ENCODE measurements at regions not wholly inside any gene's neighbourhood (a gene's known extent, or its start where the extent isn't known, plus 50 kb on each side); places are given as distances from the start of the nearest gene placed in this dataset.

DNA sequence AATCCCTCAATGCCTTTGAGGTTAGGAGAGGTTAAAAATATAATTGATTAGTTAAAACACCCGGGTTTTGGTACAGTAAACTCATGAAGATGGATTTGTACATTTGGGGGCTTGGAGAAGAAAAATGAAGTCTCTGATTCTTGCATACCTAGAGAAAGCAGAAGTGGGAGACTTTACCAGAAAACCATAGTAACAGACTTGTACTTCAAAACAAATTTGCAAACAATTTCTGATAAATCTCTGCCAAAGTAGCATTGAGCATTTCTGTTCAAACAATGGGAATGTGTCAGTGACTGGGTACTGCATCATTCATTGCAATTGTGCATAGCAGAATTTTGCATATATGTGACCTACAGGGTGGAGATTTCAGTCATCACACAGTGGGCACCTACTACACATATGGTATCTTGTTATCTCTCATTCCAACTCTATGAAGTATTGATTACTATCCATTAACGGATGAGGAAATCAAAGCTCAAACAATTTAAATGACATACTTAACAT, 256.9 kb downstream of the PLK2 start:
- POLR2A ChIA-PET, result no interaction called here

DNA sequence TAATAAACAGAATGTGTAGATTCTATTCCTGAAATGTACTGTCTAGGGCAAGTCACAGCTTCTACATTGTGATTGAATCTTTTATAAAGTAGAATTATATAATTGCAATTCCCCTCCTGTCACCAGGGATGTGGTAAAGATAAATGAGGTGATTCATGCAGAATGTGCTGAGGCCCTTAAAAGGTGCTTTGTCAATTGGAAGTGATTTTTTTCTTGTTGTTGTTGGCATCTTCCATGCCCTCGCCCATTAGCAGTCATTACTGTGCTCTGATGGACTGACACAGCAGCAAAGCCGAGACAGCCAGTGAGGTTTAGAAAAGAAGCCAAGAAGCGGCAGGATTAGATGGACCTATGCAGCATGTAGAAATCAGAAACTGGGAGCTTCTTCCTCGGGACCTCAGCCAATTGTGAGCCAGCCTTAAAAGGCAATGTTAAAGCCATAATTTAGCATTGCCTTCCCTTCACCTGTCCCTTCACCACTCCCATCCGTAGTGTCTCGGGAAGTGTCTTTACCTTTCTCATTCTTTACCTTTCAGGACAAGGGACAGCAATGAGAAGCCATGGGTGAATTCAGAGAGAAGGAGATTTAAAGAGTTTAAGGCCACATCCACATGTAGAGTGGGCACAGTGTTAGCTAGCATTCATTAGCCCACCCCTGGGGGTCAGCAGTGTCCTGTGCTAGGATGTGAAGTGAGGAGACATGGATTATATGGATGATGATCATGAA, 257.8 kb downstream of the PLK2 start:
- Histone ChIP-seq H3K27me3 (ENCODE audit: control insufficient read depth in 2 of 2, insufficient read depth in 2 of 2, low read length in 2 of 2) (no peaks in the 10 kb centered on the region), H3K4me1 (ENCODE audit: control insufficient read depth in 2 of 2, insufficient read depth in 2 of 2, low read length in 2 of 2) (no peaks in the 10 kb centered on the region), H3K27ac (ENCODE audit: low read depth, low read length) (no peak overlapping the region), H3K9me3 (ENCODE audit: control insufficient read depth in 2 of 3, low read length in 3 of 3) (no peaks in the 10 kb centered on the region), H3K36me3 (ENCODE audit: control insufficient read depth in 2 of 3, insufficient read depth in 3 of 3, low read length in 3 of 3) (no peaks in the 10 kb centered on the region), H3K4me3 (ENCODE audit: low read length) (no peak overlapping the region)
- H3K27ac Mint-ChIP-seq, result no peak overlapping the region
- ChIA-PET POLR2A (no interaction called here), CTCF (no interaction called here)
- ATAC-seq, result no peak
- no peak overlapping the region for H3K4me3 Mint-ChIP-seq
- no peaks in the 10 kb centered on the region for H3K36me3 Mint-ChIP-seq
- intact Hi-C loops (cut with micrococcal nuclease), result no loop called here
- no peak for DNase-seq
- no peaks in the 10 kb centered on the region for H3K4me1 Mint-ChIP-seq
- peaks cover 0 to under 1% (median 0%) of the 10 kb centered on the region in 11 donors for H3K9me3 Mint-ChIP-seq
- peaks cover 0 to 18% (median 4%) of the 10 kb centered on the region in 5 donors for H3K27me3 Mint-ChIP-seq

More for the DNA sequence above, 256.9 kb downstream of the PLK2 start:
- CTCF ChIA-PET, result no interaction called here
- Histone ChIP-seq H3K4me3 (ENCODE audit: low read length) (no peak overlapping the region), H3K27ac (ENCODE audit: low read depth, low read length) (no peak overlapping the region), H3K27me3 (ENCODE audit: control insufficient read depth in 2 of 2, insufficient read depth in 2 of 2, low read length in 2 of 2) (no peaks in the 10 kb centered on the region), H3K36me3 (ENCODE audit: control insufficient read depth in 2 of 3, insufficient read depth in 3 of 3, low read length in 3 of 3) (no peaks in the 10 kb centered on the region), H3K9me3 (ENCODE audit: control insufficient read depth in 2 of 3, low read length in 3 of 3) (no peaks in the 10 kb centered on the region), H3K4me1 (ENCODE audit: control insufficient read depth in 2 of 2, insufficient read depth in 2 of 2, low read length in 2 of 2) (no peaks in the 10 kb centered on the region)
- no peaks in the 10 kb centered on the region for H3K36me3 Mint-ChIP-seq
- intact Hi-C loops (cut with micrococcal nuclease), result no loop called here
- no peaks in the 10 kb centered on the region for H3K4me1 Mint-ChIP-seq
- peaks cover 0 to 18% (median 5%) of the 10 kb centered on the region in 5 donors for H3K27me3 Mint-ChIP-seq
- H3K9me3 Mint-ChIP-seq, result no peaks in the 10 kb centered on the region
- DNase-seq, result no peak
- no peak overlapping the region for H3K4me3 Mint-ChIP-seq
- no peak for ATAC-seq
- no peak overlapping the region for H3K27ac Mint-ChIP-seq

DNA sequence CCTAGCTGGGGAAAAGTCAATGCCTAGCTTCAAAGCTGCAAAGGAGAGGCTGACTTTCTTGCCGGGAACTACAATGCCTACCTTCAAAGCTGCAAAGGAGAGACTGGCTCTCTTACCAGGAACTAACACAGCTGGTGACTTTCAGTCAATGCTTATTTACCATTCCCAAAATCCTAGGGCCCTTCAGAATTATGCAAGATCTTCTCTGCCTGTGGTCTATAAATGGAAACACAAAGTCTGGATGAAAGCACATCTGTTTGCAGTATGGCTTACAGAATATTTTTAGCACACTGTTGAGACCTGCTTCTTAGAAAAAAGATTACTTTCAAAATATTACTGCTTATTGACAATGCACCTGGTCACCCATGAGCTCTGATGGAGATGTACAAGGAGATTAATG, 259.4 kb downstream of the PLK2 start:
- Histone ChIP-seq H3K9me3 (ENCODE audit: control insufficient read depth in 2 of 3, low read length in 3 of 3) (no peaks in the 10 kb centered on the region), H3K27ac (ENCODE audit: low read depth, low read length) (no peak overlapping the region), H3K4me1 (ENCODE audit: control insufficient read depth in 2 of 2, insufficient read depth in 2 of 2, low read length in 2 of 2) (no peaks in the 10 kb centered on the region), H3K4me3 (ENCODE audit: low read length) (no peak overlapping the region), H3K36me3 (ENCODE audit: control insufficient read depth in 2 of 3, insufficient read depth in 3 of 3, low read length in 3 of 3) (no peaks in the 10 kb centered on the region), H3K27me3 (ENCODE audit: control insufficient read depth in 2 of 2, insufficient read depth in 2 of 2, low read length in 2 of 2) (no peaks in the 10 kb centered on the region)
- peaks cover 0 to 7% (median 0%) of the 10 kb centered on the region in 11 donors for H3K9me3 Mint-ChIP-seq
- CTCF ChIA-PET, result no interaction called here
- no peak overlapping the region for H3K4me3 Mint-ChIP-seq
- intact Hi-C loops (cut with micrococcal nuclease), result no loop called here
- H3K27ac Mint-ChIP-seq, result no peak overlapping the region
- H3K36me3 Mint-ChIP-seq, result no peaks in the 10 kb centered on the region
- no peaks in the 10 kb centered on the region for H3K4me1 Mint-ChIP-seq
- POLR2A ChIA-PET, result no interaction called here
- no peak for DNase-seq
- no peak for ATAC-seq
- peaks cover 0 to 9% (median 5%) of the 10 kb centered on the region in 5 donors for H3K27me3 Mint-ChIP-seq

DNA sequence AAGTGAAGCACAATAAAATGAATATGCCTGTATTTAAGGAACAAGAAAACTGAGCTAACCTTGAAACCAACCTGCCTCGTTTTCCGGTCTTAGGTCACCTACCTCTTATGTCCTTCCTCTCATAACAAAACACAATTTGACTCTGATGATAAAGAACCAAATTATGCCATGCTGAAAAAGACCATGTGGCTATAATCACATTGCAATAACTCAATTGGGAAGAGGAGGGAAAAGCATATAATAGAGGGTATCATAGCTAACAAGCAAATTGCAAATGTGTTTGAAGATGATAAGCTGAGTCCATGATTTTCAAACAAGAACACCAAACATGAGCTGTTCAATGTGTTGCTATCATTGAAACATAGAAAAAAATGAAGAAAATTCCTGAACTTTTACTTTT, 260.8 kb downstream of the PLK2 start:
- Mint-ChIP-seq H3K4me3 (no peak overlapping the region), H3K9me3 (peaks cover 0 to 7% (median 0%) of the 10 kb centered on the region in 11 donors), H3K4me1 (no peaks in the 10 kb centered on the region), H3K36me3 (no peaks in the 10 kb centered on the region), H3K27ac (no peak overlapping the region), H3K27me3 (peaks cover 0 to 9% (median 0%) of the 10 kb centered on the region in 5 donors)
- no peak overlapping the region for H3K4me3 ChIP-seq (ENCODE audit: low read length)
- no peaks in the 10 kb centered on the region for H3K36me3 ChIP-seq (ENCODE audit: control insufficient read depth in 2 of 3, insufficient read depth in 3 of 3, low read length in 3 of 3)
- DNase-seq (no peak), ATAC-seq (no peak)
- ChIA-PET CTCF (no interaction called here), POLR2A (no interaction called here)
- H3K4me1 ChIP-seq (ENCODE audit: control insufficient read depth in 2 of 2, insufficient read depth in 2 of 2, low read length in 2 of 2), result no peaks in the 10 kb centered on the region
- H3K27ac ChIP-seq (ENCODE audit: low read depth, low read length), result no peak overlapping the region
- H3K9me3 ChIP-seq (ENCODE audit: control insufficient read depth in 2 of 3, low read length in 3 of 3), result no peaks in the 10 kb centered on the region
- no peaks in the 10 kb centered on the region for H3K27me3 ChIP-seq (ENCODE audit: control insufficient read depth in 2 of 2, insufficient read depth in 2 of 2, low read length in 2 of 2)
- intact Hi-C loops (cut with micrococcal nuclease), result no loop called here

DNA sequence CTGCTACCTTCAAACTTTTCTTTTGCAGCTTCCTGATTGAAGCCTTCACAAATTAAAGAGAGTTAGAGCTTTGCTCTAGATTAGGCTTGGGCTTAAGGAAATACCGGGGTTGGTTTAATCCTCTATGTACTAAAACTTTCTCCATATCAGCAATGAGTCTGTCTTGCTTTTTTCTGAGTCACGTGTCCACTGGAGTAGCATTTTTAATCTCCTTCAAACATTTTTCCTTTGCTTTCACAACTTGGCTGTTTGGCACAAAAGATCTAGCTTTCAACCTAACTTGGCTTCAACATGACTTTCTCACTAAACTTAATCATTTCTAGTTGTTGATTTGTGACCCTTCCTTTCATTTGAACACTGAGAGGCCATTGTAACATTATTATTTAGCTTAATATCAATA, 261.6 kb downstream of the PLK2 start:
- Mint-ChIP-seq H3K4me3 (no peak overlapping the region), H3K27me3 (peaks cover 0 to 9% (median 0%) of the 10 kb centered on the region in 5 donors), H3K9me3 (peaks cover 0 to 7% (median 0%) of the 10 kb centered on the region in 11 donors), H3K4me1 (no peaks in the 10 kb centered on the region), H3K36me3 (no peaks in the 10 kb centered on the region), H3K27ac (no peak overlapping the region)
- no peaks in the 10 kb centered on the region for H3K4me1 ChIP-seq (ENCODE audit: control insufficient read depth in 2 of 2, insufficient read depth in 2 of 2, low read length in 2 of 2)
- no peaks in the 10 kb centered on the region for H3K36me3 ChIP-seq (ENCODE audit: control insufficient read depth in 2 of 3, insufficient read depth in 3 of 3, low read length in 3 of 3)
- CTCF ChIA-PET, result interaction anchor here (0.6 kb wide), 1 partner anchor 297 kb away, joined by 3 read pairs; no protein-coding TSS in a partner anchor
- no peak for ATAC-seq
- POLR2A ChIA-PET, result no interaction called here
- intact Hi-C loops (cut with micrococcal nuclease), result no loop called here
- no peaks in the 10 kb centered on the region for H3K9me3 ChIP-seq (ENCODE audit: control insufficient read depth in 2 of 3, low read length in 3 of 3)
- H3K4me3 ChIP-seq (ENCODE audit: low read length), result no peak overlapping the region
- no peak overlapping the region for H3K27ac ChIP-seq (ENCODE audit: low read depth, low read length)
- DNase-seq, result no peak
- no peaks in the 10 kb centered on the region for H3K27me3 ChIP-seq (ENCODE audit: control insufficient read depth in 2 of 2, insufficient read depth in 2 of 2, low read length in 2 of 2)

DNA sequence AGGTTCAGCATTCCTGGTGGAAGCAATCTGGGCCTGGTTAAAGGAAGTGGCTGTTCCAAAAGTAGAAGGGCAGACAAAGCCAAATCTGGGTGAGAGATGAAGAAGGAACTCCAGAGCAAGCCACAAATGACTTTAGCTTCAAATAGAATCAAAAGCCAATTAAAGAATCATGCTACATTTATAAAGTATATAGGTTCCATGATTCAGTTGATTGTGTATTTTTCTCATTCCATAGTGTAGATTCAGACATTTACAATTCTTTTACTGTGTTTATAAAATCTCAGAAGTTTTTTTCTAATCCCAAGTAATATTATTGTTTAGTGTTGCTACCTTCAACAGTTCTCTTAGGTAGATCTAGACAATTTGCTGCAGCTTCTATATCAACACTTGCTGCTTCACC, 262.0 kb downstream of the PLK2 start:
- Histone ChIP-seq H3K27me3 (ENCODE audit: control insufficient read depth in 2 of 2, insufficient read depth in 2 of 2, low read length in 2 of 2) (no peaks in the 10 kb centered on the region), H3K4me3 (ENCODE audit: low read length) (no peak overlapping the region), H3K27ac (ENCODE audit: low read depth, low read length) (no peak overlapping the region), H3K9me3 (ENCODE audit: control insufficient read depth in 2 of 3, low read length in 3 of 3) (no peaks in the 10 kb centered on the region), H3K36me3 (ENCODE audit: control insufficient read depth in 2 of 3, insufficient read depth in 3 of 3, low read length in 3 of 3) (no peaks in the 10 kb centered on the region), H3K4me1 (ENCODE audit: control insufficient read depth in 2 of 2, insufficient read depth in 2 of 2, low read length in 2 of 2) (no peaks in the 10 kb centered on the region)
- Mint-ChIP-seq H3K4me3 (no peak overlapping the region), H3K4me1 (no peaks in the 10 kb centered on the region), H3K9me3 (peaks cover 0 to 7% (median 0%) of the 10 kb centered on the region in 11 donors), H3K27me3 (peaks cover 0 to 9% (median 0%) of the 10 kb centered on the region in 5 donors), H3K27ac (no peak overlapping the region), H3K36me3 (no peaks in the 10 kb centered on the region)
- ATAC-seq, result no peak
- ChIA-PET POLR2A (no interaction called here), CTCF (interaction anchor here (0.6 kb wide), 1 partner anchor 297 kb away, joined by 3 read pairs; no protein-coding TSS in a partner anchor)
- intact Hi-C loops (cut with micrococcal nuclease), result no loop called here
- DNase-seq, result no peak

DNA sequence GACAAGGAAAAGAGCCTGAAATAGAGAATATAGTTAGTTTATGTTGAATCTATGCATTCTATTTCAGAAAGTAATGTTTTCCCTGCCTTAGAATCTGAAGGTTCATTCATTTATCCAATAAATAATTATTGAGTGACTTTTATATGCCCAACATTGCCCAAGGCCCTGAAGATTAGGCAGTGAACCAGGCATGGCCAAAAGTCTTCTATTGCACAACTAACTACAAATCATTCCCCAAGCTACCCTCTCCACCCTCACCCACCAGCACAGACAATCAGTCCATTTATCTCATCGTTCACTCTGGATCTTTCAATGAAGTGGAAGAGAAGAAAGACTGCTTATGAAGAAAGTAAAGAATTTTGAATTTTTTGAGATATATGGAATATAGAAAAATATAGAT, 268.4 kb downstream of the PLK2 start:
- H3K4me3 Mint-ChIP-seq, result no peak overlapping the region
- H3K27ac Mint-ChIP-seq, result no peak overlapping the region
- H3K9me3 Mint-ChIP-seq, result peaks cover 0 to 4% (median 0%) of the 10 kb centered on the region in 11 donors
- H3K27me3 Mint-ChIP-seq, result peaks cover 0 to 14% (median 3%) of the 10 kb centered on the region in 5 donors
- no peak overlapping the region for H3K4me3 ChIP-seq (ENCODE audit: low read length)
- intact Hi-C loops (cut with micrococcal nuclease), result no loop called here
- H3K27ac ChIP-seq (ENCODE audit: low read depth, low read length), result no peak overlapping the region
- H3K4me1 Mint-ChIP-seq, result no peaks in the 10 kb centered on the region
- H3K36me3 ChIP-seq (ENCODE audit: control insufficient read depth in 2 of 3, insufficient read depth in 3 of 3, low read length in 3 of 3), result no peaks in the 10 kb centered on the region
- ATAC-seq (no peak), DNase-seq (no peak)
- POLR2A ChIA-PET, result no interaction called here
- CTCF ChIA-PET, result no interaction called here
- H3K4me1 ChIP-seq (ENCODE audit: control insufficient read depth in 2 of 2, insufficient read depth in 2 of 2, low read length in 2 of 2), result no peaks in the 10 kb centered on the region
- no peaks in the 10 kb centered on the region for H3K36me3 Mint-ChIP-seq
- H3K9me3 ChIP-seq (ENCODE audit: control insufficient read depth in 2 of 3, low read length in 3 of 3), result no peaks in the 10 kb centered on the region
- H3K27me3 ChIP-seq (ENCODE audit: control insufficient read depth in 2 of 2, insufficient read depth in 2 of 2, low read length in 2 of 2), result no peaks in the 10 kb centered on the region

Measured in naive thymus-derived CD4-positive, alpha-beta T cell (primary cell).